HCT116 (cell line): ENCODE measurements at regions not wholly inside any gene's neighbourhood (a gene's known extent, or its start where the extent isn't known, plus 50 kb on each side); places are given as distances from the start of the nearest gene placed in this dataset.

Source experiments
- ATAC-seq: fragments of 200-7000 bp; cut with Tn5 transposase; 2 replicates; pipeline ENCODE4 v1.9.1; 2020; ENCODE audit warnings: mild to moderate bottlenecking, moderate library complexity
- BruUV-seq: library from RNA; stranded (reverse); fragments of 400-500 nt; replicated peaks from 2 replicates; lab custom pipeline; 2021; lab: Mats Ljungman, UMichigan
- CTCF ChIA-PET: fragments of 300-600 bp; sonication (Branson Sonifier 250); formaldehyde crosslinking; loops from one replicate; lab custom pipeline; 2021; ENCODE audit warnings: antibody characterized with exemption; lab: Charles Lee
- POLR2A ChIA-PET: fragments of 300-600, 350-600 bp; sonication (Branson Sonifier 250); formaldehyde crosslinking; loops from one replicate; lab custom pipeline; 2021; ENCODE audit warnings: antibody characterized with exemption; lab: Charles Lee
- RAD21 ChIA-PET, 2 experiments: fragments of 300-600 bp; sonication (Branson Sonifier 250); formaldehyde crosslinking; loops; one replicate each; lab custom pipeline; 2023; ENCODE audit warnings: low total read pairs in 2 of 2; ENCODE audit not compliant: uncharacterized antibody in 2 of 2, unreplicated experiment in 2 of 2, low non-redundant PET in 1 of 2; lab: Charles Lee
- DNase-seq: peaks from one replicate; pipeline ENCODE4 v3.0.0-alpha.2; 2010; ENCODE audit warnings: low read depth, low spot score
- H2AFZ ChIP-seq: fragments of 200-600 bp; shearing (Covaris generic), sonication (generic); 2 replicates; pipeline ENCODE4 v1.6.1; 2017; ENCODE audit warnings: low read depth, mixed run types, mixed read lengths, antibody characterized with exemption, low read length; ENCODE audit not compliant: poor library complexity, severe bottlenecking
- H3K27ac ChIP-seq: 2 replicates; pipeline ENCODE4 v1.5.1; 2012; ENCODE audit warnings: low read depth, low read length
- H3K27me3 ChIP-seq: fragments of 200-600 bp; sonication (generic); 2 replicates; pipeline ENCODE4 v1.6.1; 2016; ENCODE audit warnings: mixed run types, low read length, mixed read lengths; ENCODE audit not compliant: insufficient read depth
- H3K36me3 ChIP-seq, 2 experiments: fragments of 200-500 bp in 1 of 2; fragments of 200-600 bp in 1 of 2; sonication (Bioruptor generic) in 1 of 2; sonication (generic) in 1 of 2; 2 replicates each; pipeline versions ENCODE4 v1.5.1 to v1.6.1; 2014 to 2016; ENCODE audit warnings: low read length in 2 of 2, inconsistent platforms in 1 of 2, mixed read lengths in 1 of 2, mixed run types in 1 of 2; ENCODE audit not compliant: insufficient read depth in 2 of 2, control insufficient read depth in 1 of 2
- H3K4me1 ChIP-seq, 2 experiments: fragments of 200-600 bp in 1 of 2; sonication (generic) in 1 of 2; 2 replicates each; pipeline versions ENCODE4 v1.5.1 to v1.6.1; 2012 to 2017; ENCODE audit warnings: low read length in 2 of 2, inconsistent platforms in 1 of 2, mild to moderate bottlenecking in 1 of 2, mixed read lengths in 1 of 2, mixed run types in 1 of 2, moderate library complexity in 1 of 2; ENCODE audit not compliant: insufficient read depth in 2 of 2, control insufficient read depth in 1 of 2
- H3K4me2 ChIP-seq: fragments of 200-600 bp; sonication (generic); 2 replicates; pipeline ENCODE4 v1.6.1; 2017; ENCODE audit warnings: mixed run types, low read length, mixed read lengths
- H3K4me3 ChIP-seq, 2 experiments: fragments of 200-600 bp in 1 of 2; sonication (generic) in 1 of 2; replicated peaks in 1 of 2; 2 replicates each; pipeline ENCODE4 v1.5.1; 2011 to 2016; ENCODE audit warnings: low read length in 2 of 2, control low read depth in 1 of 2, low read depth in 1 of 2, mild to moderate bottlenecking in 1 of 2, mixed read lengths in 1 of 2, mixed run types in 1 of 2
- H3K79me2 ChIP-seq: fragments of 200-600 bp; sonication (generic); 2 replicates; pipeline ENCODE4 v1.6.1; 2017; ENCODE audit warnings: mild to moderate bottlenecking, mixed run types, low read length, moderate library complexity, mixed read lengths; ENCODE audit not compliant: insufficient read depth
- H3K9ac ChIP-seq: fragments of 200-600 bp; sonication (generic); 2 replicates; pipeline ENCODE4 v1.6.1; 2016; ENCODE audit warnings: low read length, mixed read lengths
- H3K9me2 ChIP-seq: fragments of 200-600 bp; sonication (generic), shearing (Covaris generic); 2 replicates; pipeline ENCODE4 v1.6.1; 2017; ENCODE audit warnings: mixed run types, mild to moderate bottlenecking, moderate library complexity; ENCODE audit not compliant: insufficient read depth
- H3K9me3 ChIP-seq, 2 experiments: fragments of 200-500 bp in 1 of 2; fragments of 200-600 bp in 1 of 2; sonication (Bioruptor generic) in 1 of 2; sonication (generic) in 1 of 2; 2 replicates each; pipeline ENCODE4 v1.6.1; 2014 to 2017; ENCODE audit warnings: low read length in 2 of 2, mixed read lengths in 2 of 2, inconsistent platforms in 1 of 2, low read depth in 1 of 2, mild to moderate bottlenecking in 1 of 2, mixed run types in 1 of 2, moderate library complexity in 1 of 2; ENCODE audit not compliant: control insufficient read depth in 1 of 2, insufficient read depth in 1 of 2
- H4K20me1 ChIP-seq: fragments of 200-600 bp; sonication (generic), shearing (Covaris generic); 2 replicates; pipeline ENCODE4 v1.6.1; 2017; ENCODE audit warnings: mixed run types, mild to moderate bottlenecking, moderate library complexity; ENCODE audit not compliant: insufficient read depth
- CTCF ChIP-seq, 3 experiments: fragments of 200-600 bp in 1 of 3; sonication (generic) in 1 of 3; IDR thresholded peaks in 2 of 3; conservative IDR thresholded peaks in 1 of 3; 2 replicates each; pipeline ENCODE4 v1.5.1; 2012 to 2017; ENCODE audit warnings: low read depth in 2 of 3, low read length in 2 of 3, antibody characterized with exemption in 1 of 3, borderline replicate concordance in 1 of 3, control low read depth in 1 of 3, mild to moderate bottlenecking in 1 of 3, mixed read lengths in 1 of 3, mixed run types in 1 of 3, moderate library complexity in 1 of 3; ENCODE audit not compliant: insufficient read depth in 1 of 3
- EGR1 ChIP-seq: IDR thresholded peaks from 2 replicates; pipeline ENCODE4 v1.6.1; 2012; ENCODE audit warnings: low read depth
- ELF1 ChIP-seq: IDR thresholded peaks from 2 replicates; pipeline ENCODE4 v1.6.1; 2012; ENCODE audit warnings: low read depth, borderline replicate concordance
- POLR2AphosphoS5 ChIP-seq: IDR thresholded peaks from 2 replicates; pipeline ENCODE4 v1.6.1; 2011; ENCODE audit warnings: mild to moderate bottlenecking, low read depth, low read length, moderate library complexity
- REST ChIP-seq: IDR thresholded peaks from 2 replicates; pipeline ENCODE4 v1.6.1; 2012; ENCODE audit warnings: low read depth
- SRF ChIP-seq: IDR thresholded peaks from 2 replicates; pipeline ENCODE4 v1.6.1; 2012; ENCODE audit warnings: low read depth
- ZBTB33 ChIP-seq: IDR thresholded peaks from 2 replicates; pipeline ENCODE4 v1.6.1; 2011; ENCODE audit warnings: mild to moderate bottlenecking, low read length, moderate library complexity; ENCODE audit not compliant: insufficient replicate concordance; ENCODE audit errors: extremely low read depth
- ZFX ChIP-seq: fragments of 450-650 bp; IDR thresholded peaks from 2 replicates; pipeline ENCODE4 v1.6.1; 2017
- ZNF274 ChIP-seq: fragments of 200-500 bp; sonication (Bioruptor generic); IDR thresholded peaks from 2 replicates; pipeline ENCODE4 v1.6.1; 2014; ENCODE audit warnings: mild to moderate bottlenecking, low read depth, low read length, inconsistent platforms
- intact Hi-C: fragments of 100-400 bp; cut with micrococcal nuclease; formaldehyde crosslinking; loops from 2 replicates; pipeline ENCODE4 v1.10.0; 2022

- TF ChIP-seq POLR2AphosphoS5, result peak; percentile 42; the same call in 1 of the 2 replicates
- no peak for TF ChIP-seq ZNF274
- TF ChIP-seq ZFX, result no peak
- TF ChIP-seq CTCF (IDR thresholded peaks at IDR 0.05 in 2 of 3, conservative IDR thresholded peaks at IDR 0.05 in 1 of 3; ENCODE audit: borderline replicate concordance in 1 of 3, insufficient read depth in 1 of 3, low read depth in 2 of 3, low read length in 2 of 3), result no peak
- no peak for TF ChIP-seq ZBTB33
- no peak for TF ChIP-seq ELF1
- TF ChIP-seq SRF, result no peak
- TF ChIP-seq REST, result no peak
- no peak for TF ChIP-seq EGR1
- Histone ChIP-seq H2AFZ (no peak overlapping the region), H3K36me3 (no peaks in the 10 kb centered on the region), H4K20me1 (no peaks in the 10 kb centered on the region), H3K4me1 (peaks cover 91 to 92% of the 10 kb centered on the region in 2 experiments), H3K4me3 (no peak overlapping the region), H3K9me2 (no peaks in the 10 kb centered on the region), H3K27me3 (no peaks in the 10 kb centered on the region), H3K79me2 (peaks cover 18% of the 10 kb centered on the region; the same call in 1 of the 2 replicates), H3K27ac (peak overlapping the region; percentile 97), H3K9me3 (no peaks in the 10 kb centered on the region), H3K9ac (peak overlapping the region; percentile 70), H3K4me2 (peak overlapping the region; percentile 66)
- ATAC-seq (no peak), DNase-seq (no peak)
- intact Hi-C loops, result loop anchor here (5.0 to 10.0 kb wide), 2 partner anchors 87 to 219 kb away; partner anchors contain the start of gene SLC45A1
- CTCF ChIA-PET, result interaction anchor here (0.6 to 1.4 kb wide), 2 partner anchors 65 to 218 kb away, joined by 3 to 4 read pairs; no protein-coding TSS in a partner anchor
- RAD21 ChIA-PET, result interaction anchor here in 1 of 2 experiments (1.1 kb wide), 1 partner anchor 35 kb away, joined by 3 read pairs; no protein-coding TSS in a partner anchor
- POLR2A ChIA-PET, result interaction anchor here (0.7 to 3.1 kb wide), 20 partner anchors 11 to 108 kb away, joined by 3 to 40 read pairs (median 7); no protein-coding TSS in a partner anchor
- BruUV-seq, result no TSS peak
Observed at GRCh38 chr1:8095584-8095983, 69.5 kb upstream of the ERRFI1 start.
